GM12892 (cell line): ENCODE measurements at regions not wholly inside any gene's neighbourhood (a gene's known extent, or its start where the extent isn't known, plus 50 kb on each side); places are given as distances from the start of the nearest gene placed in this dataset.

ENCODE experiments used
- POLR2A ChIP-seq: IDR thresholded peaks from 2 replicates; pipeline ENCODE4 v1.6.1; 2011; ENCODE audit warnings: low read depth, low read length, control low read depth
- POLR2AphosphoS5 ChIP-seq: IDR thresholded peaks from 2 replicates; pipeline ENCODE4 v1.6.1; 2011; ENCODE audit warnings: low read depth, low read length, control low read depth
- TAF1 ChIP-seq: IDR thresholded peaks from 2 replicates; pipeline ENCODE4 v1.6.1; 2011; ENCODE audit warnings: low read depth, mild to moderate bottlenecking, control low read depth, low read length, borderline replicate concordance

DNA sequence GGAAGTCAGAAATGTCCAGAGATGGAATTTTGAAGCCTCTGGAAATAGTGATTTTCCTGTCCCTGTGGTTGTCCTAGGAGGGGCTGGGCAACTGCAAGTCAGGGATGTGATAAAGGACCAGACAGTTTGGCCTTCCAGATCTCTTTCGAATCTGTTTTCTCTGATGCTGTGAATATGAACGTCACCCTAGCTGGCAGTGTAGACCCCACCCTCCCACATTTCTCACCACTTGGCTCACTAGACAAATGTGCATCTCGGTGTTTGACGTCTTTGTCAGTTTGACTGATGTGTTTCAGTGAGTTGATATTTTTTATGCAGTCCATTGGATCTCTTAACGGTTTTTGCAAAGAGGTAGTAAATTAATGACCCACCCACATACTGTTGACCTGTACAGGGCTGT lies 301.2 kb downstream of the TNS1 start:
- TF ChIP-seq POLR2A (no peak), TAF1 (no peak), POLR2AphosphoS5 (no peak)
